Islet precursor cell (in vitro differentiated cells): ENCODE measurements at regions not wholly inside any gene's neighbourhood (a gene's known extent, or its start where the extent isn't known, plus 50 kb on each side); places are given as distances from the start of the nearest gene placed in this dataset.
A peak's percentile ranks its signal among the peaks of the same experiment; 100 is the strongest.
"Not testable (repeated sequence)": the region's sequence is repeated elsewhere in the genome, so short reads cannot be mapped to it uniquely, and the experiment has no call there.

Source experiments
- DNase-seq: peaks from one replicate; pipeline ENCODE4 v3.0.0-alpha.2; 2018

DNA sequence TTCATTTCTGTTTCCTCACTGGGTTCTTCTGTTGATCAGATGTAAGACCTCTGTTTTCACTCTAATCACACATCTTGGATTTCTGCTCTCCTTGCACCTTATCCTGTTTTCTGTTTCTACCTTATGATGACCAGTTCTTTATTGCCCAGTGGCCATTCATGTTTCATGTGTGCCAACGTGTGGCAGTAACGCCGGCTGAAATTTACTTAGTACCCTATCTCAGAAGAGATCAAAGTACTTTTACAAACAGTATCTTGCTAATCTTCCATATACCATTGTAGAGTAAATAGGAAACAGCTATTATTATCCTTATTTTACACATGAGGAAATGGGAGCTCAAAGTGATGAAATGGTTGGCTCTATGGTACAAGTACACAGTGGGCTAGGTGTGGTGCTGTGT is 74.0 kb downstream of the GATA3 start:
- no peak for DNase-seq

GRCh38 chr10:8129438-8129837 is 75.0 kb downstream of the GATA3 start:
- DNase-seq = no peak

DNA sequence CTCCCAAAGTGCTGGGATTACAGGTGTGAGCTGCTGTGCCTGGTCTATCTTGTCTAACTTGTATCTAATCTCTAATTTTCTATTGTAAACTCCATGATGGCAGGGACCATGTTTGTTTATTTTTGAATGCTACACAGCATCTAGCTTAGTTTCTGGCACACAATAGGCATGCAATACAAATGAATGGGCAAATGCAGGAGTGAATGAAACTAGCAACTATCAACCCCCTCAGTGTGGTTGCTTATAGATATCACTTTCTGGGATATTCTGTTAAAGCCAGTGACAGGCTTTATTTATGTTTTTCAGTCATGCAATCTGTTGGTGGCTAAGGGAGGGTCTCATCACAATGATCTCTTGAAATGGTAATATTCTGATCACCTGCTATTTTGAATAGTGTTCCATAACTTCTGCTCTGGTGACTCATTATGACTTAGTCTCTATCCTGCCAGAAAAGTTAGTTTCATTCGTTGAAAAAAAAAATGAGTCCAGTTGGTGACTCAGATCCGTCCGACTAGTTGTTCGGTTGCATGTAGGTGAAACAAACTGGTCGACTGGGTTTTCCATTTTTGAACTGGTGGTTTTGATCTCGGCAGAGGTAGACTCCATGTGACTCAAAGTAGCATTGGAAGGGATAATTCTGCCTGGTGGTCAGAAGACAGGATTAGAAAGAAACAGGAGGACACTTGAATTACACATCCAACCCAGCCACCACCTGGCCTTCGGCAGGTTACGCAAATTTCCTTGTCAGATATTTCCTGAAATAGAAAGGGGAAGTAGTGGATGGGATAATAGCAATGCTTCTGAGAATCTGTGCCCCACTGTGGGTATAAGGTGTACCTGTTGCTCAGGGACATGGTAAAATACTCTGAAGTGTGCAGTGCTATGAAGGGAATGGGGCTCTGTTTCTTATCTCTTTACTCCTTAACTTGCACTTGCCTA is 76.8 kb downstream of the GATA3 start:
- DNase-seq = no peak

DNA sequence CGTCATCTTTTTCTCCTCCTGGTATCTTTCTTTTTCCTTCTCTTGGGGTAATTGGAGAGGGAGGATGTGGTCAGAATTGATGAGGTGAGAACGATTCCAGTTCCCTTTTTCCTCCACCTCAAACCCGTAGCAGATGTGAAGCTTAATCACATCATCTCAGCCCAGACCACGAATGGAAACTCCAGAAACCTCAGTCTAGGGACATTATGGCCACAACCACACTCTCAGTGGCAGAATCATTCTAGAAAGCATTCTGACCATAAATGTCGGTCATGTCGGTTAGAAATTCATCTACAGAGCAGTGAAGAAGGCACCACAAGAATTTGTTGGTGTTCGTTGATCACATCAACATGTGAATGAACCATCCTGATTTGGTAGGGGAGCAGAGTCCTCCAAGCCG is 78.7 kb downstream of the GATA3 start:
- DNase-seq = no peak

- DNase-seq = no peak
Measured at GRCh38 chr10:8136736-8137135, 82.2 kb downstream of the GATA3 start.

- DNase-seq = no peak
Measured at GRCh38 chr10:8137272-8137681, 82.8 kb downstream of the GATA3 start.

GRCh38 chr10:8137726-8138125 is 83.2 kb downstream of the GATA3 start:
- DNase-seq = no peak

DNA sequence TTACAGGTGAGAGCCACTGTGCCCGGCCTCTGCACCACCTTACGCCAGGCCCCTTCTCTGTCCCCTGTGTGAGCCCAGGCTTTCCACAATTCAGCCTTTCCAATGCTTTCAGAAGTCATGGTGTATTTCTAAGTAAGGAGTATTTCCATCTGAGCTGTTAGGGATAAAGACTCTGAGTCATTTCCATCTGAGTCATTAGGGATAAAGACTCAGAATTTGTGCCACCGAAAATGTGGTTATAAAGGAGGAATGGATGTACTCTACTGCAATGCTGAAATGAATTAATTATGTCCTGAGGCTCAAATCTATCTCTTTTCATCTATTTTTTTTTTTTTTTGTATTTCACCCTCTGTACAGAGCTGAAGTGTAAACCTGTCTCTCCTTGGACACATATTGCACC is 84.0 kb downstream of the GATA3 start:
- DNase-seq = no peak

- DNase-seq = peak; percentile 5
Measured at GRCh38 chr10:8144496-8144895, 90.0 kb downstream of the GATA3 start.

- peak; percentile 67 for DNase-seq
Measured at GRCh38 chr10:8146650-8147049, 92.2 kb downstream of the GATA3 start.

DNA sequence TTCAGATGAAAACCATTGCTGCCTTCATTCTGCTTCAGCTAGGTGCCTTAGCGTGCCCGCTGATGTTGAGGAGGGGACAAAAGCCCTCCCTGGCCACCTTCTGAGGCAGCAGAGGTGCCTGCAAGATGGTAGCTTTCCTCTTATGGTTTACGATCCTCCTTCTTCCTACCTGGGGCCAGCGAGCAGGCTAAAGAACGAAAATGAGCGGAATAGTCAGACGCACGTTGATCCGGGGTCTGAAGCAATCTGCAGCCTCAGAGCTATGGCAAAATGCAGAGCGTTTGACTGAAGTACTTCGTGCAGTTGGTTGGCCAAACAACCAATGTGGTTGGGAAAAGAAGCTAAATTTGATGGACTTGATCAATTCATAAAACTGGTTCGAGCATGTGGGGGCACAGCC is 95.5 kb downstream of the GATA3 start:
- peak; percentile 28 for DNase-seq

DNA sequence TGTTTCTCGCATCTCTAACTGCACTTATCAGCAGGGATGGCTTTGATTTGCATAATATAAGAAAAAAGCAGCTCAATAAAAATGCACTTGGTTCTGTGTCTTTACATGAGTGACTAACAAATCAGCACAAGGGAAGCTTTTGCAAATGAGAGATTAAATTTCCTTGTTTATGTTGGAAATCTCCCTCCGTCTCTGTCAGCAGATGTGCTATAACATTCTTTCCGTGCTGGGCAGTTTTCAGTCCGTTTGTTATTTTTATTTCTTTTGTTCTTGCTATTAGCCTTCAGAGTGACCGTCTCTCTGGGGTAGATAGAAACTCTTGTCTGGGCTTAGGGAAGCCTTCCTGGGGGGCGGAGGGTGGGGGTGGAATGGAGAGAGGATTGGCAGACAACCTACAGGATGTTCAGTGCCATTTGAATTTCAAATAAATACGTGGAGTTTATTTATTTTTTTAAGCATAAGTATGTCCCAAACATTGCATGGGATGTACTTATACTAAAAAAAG is 96.0 kb downstream of the GATA3 start:
- DNase-seq = no peak

DNA sequence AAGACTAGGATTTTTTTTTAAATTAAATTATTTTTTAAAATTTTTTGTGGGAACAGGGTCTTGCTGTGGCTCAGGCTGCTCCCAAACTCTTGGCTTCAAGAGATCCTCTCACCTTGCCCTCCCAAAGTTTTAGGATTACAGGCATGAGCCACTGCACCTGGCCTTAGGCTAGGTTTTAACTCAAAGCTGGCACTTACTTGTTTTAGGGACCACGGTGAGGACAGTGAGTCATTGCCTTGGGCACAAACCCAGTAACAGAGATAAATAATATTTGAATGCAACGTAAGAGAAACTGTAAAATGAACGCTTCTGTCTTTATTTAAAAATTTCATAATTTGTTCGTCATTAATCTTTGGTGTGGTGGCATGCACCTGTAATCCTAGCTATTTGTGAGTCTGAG is 96.6 kb downstream of the GATA3 start:
- no peak for DNase-seq

- DNase-seq = no peak
Measured at GRCh38 chr10:8156918-8157317, 102.4 kb downstream of the GATA3 start.

DNA sequence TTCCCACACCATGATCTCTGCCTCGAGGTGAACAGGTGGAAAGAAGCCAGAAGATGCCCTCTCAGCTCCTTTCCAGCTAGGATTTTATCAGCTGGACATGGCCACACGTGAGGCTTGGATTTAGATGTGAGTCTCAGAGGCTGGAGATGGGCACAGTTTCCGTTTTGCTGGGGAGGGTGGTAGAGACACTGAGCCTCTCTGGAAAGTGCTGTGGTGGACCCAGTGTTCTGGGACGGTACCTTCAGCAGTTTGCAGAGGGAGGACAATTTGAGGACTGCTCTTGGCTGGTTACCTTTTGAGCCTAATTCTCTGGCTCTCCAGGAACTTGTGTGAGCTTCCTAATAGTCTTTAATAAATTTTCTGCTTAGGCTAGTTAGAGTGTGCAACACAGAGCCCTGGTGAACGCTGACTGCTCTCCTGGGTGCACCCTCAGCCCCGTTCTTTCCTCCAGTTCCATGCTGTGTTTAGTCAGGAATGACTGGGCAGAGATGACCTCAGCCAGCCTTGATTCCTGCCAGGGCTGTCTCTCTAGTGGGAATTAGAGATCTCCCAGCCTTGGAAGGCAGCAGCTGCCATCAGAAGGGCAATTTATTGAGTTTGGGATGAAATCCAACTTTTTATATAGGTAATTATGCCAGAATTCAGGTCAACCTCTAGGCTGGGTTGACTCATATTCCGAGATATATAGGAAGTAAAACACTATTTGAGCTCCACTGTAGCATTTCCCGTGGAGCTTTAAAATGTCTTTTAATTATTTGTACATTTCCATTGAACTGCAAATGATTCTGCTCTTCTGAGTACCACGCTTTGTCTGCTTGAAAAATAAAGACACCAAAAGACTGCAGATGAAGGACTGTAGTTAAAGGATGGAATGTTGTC is 103.9 kb downstream of the GATA3 start:
- DNase-seq = no peak

DNA sequence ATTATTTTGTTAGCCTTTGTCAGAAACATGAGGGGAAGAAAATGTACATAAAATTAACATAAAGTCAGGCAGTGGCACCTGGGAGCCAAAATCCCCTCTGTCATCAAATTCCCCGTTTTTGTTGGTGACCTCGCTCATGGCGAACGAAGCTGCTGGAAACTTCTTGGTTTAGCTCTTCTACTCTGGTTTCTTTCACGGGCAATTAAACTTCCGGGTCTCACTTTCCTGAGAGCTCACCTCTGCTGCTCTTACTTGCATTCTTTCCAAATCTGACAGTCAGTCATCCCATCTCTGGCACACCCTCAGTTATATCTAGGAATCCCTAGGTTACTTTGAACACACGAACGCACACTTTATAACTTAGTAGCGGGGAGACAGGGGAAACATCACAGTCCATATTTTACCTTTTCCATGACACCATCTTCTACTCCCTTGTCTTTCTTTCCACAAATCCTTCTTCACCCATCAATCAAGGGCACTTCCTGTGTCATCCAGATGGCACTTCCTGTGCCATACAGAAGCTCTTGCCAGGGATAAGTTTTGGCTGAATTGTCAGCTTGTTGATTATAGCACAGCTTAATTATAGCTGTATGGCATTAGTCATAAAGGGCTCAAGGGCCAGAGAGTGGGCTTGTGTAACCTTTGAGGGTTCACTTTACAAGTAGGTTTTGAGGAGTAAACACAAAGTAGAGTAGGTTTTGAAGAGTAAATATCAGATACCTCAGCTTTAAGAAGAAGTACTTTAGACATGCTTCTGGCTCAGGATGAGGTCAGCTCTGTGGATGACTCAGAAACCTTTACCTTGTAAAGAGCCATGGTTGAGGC is 105.1 kb downstream of the GATA3 start:
- no peak for DNase-seq

DNA sequence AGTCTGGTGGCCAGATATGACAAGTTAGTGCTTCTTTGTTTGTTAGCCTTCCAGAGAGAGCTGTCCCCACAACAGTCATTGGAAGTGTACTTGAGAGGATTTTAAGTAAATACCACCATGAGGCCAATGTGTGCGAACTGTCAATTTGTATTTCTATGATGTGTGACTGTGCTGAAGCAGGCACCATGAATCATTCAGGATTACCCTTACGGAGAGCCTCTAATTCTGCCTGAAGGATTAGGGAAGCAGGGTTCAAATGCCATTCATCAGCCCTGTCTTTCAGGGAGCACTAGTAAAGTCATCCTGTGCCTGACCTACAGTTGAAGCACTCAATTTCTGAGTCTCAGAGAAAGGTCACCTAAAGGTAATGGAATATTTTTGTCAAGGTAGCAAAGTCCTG is 109.3 kb downstream of the GATA3 start:
- no peak for DNase-seq

DNA sequence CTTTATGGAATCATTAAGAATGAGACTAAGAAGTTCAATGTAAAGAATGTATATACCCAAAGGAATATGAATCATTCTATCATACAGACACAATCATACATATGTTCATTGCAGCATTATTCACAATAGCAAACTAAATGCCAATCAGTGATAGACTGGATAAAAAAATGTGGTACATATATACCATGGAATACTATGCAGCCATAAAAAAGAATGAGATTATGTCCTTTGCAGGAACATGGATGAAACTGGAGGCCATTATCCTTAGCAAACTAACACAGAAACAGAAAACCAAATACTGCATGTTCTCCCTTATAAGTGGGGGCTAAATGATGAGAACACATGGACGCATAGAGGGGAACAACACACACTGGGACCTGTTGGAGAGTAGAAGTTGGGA is 110.2 kb downstream of the GATA3 start:
- not testable (repeated sequence) for DNase-seq

DNA sequence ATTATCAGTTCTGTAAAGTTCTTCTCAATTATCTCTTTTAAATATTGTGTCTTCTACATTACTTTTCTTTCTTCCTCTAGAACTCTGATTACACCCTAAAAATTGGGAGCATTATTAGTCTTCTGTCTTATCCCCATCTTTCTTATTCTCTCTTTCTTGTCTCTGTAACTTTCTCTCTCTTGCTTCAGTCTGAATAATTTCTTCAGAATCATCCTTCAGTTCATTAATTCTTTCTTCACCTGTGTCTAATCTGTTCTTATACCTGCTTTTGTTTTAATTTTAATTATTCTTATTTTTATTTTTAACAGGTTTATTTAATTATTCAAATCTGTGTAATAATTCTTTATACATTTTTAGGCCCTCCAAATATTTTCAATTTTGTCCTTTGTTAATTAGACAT is 114.3 kb downstream of the GATA3 start:
- DNase-seq = no peak

DNA sequence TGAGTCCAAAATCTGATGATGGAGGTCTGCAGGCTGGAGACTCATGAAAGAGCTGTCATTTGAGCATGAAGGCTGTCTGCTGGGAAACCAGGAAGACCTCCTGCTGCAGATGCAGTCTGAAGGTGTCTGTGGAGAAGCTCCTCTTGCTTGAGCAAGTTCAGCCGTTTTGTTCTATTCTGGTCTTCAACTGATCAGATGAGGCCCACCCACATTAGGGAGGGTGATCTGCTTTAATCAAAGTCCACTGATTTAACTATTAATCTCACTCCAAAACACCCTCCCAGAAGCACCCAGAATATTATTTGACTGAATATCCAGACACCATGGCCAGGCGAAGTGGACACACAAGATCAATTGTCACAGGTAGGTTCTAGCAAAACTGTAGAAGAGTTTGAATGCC is 116.5 kb downstream of the GATA3 start:
- no peak for DNase-seq

DNA sequence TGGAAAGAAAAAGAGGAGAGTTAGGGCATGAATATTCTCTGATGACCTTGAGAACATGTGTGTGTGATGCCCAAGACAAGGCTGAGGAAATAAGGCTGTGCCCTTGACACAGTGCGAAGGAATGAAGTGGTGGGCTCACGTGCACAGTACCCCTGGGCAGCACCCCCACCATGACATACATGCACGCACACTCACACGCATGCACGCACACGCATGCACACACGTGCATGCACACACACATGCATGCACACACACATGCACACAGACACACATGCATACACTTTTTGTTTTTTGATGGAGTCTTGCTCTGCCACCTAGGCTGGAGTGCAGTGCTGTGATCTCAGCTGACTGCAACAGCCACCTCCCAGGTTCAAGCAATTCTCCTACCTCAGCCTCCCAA is 118.1 kb downstream of the GATA3 start:
- DNase-seq = no peak

DNA sequence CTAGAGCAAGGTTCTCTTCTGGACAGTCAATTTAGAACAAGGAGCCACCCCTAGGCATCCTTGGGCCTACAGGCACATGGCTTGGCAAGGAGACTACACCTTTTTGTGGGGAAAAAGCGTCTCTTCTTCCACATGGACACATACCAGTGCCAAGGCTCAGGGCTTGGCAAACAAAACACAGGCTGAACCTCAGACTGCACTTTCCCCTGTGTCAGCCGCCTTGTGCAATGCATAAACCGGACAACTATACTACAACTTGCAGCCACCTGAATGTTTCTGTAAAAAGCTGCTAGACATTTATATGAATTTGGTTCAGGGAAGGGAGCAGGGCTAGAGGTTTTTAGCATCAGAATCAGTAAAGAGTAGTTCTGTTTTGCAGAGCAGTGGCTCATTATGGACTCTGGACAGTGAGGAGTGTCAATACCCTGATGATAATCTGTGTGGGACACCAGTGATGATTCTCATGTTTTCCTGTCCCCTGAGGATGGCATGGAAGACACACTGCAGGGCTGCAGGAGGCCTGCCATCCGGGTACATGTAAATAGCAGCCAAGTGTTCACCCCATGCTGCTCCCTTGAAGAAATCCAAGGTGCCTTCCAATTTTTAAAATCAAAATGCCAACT is 118.9 kb downstream of the GATA3 start:
- no peak for DNase-seq
